ENCODE measurements at regions not wholly inside any gene's neighbourhood (a gene's known extent, or its start where the extent isn't known, plus 50 kb on each side); places are given as distances from the start of the nearest gene placed in this dataset.

DNA sequence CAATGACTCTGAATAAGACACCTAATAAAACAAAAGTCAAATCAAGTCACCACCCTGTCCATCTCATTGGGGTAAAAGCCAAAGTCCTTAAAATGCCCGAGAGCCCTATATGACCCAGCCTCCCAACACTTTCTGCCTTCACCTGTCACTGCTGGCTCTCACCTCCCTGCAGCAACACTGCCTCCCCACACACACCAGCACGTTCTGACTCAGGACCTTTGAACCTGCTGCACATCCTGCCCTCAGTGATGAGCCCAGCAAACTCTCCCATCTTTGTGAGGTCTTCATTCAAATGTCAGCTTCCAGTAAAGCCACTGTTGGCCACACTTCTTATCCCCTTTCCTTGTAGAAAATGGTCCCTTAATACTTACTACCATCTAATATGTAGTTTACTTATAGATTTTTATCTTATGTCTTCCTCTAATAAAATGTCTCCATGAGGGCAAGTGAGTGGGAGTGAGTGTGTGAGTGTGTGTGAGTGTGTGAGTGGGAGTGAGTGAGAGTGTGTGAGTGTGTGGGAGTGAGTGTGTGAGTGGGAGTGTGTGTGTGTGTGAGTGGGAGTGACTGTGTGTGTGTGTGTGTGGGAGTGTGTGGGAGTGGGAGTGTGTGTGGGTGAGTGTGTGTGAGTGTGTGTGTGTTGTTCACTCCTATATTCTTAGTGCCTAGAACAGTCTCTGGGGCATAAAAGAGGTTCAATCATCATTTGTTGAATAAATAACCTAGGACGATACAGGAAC, 504.7 kb downstream of the EIPR1 start:
- TF ChIP-seq, protein P1, sequence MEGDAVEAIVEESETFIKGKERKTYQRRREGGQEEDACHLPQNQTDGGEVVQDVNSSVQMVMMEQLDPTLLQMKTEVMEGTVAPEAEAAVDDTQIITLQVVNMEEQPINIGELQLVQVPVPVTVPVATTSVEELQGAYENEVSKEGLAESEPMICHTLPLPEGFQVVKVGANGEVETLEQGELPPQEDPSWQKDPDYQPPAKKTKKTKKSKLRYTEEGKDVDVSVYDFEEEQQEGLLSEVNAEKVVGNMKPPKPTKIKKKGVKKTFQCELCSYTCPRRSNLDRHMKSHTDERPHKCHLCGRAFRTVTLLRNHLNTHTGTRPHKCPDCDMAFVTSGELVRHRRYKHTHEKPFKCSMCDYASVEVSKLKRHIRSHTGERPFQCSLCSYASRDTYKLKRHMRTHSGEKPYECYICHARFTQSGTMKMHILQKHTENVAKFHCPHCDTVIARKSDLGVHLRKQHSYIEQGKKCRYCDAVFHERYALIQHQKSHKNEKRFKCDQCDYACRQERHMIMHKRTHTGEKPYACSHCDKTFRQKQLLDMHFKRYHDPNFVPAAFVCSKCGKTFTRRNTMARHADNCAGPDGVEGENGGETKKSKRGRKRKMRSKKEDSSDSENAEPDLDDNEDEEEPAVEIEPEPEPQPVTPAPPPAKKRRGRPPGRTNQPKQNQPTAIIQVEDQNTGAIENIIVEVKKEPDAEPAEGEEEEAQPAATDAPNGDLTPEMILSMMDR (IDR thresholded peaks at IDR 0.05; ENCODE audit: low read depth, low read length, missing control alignments): no peak
- H3K4me3 ChIP-seq (ENCODE audit: low read depth, low read length): no peak overlapping the region
- no peak for DNase-seq (ENCODE audit: low read depth)
- in situ Hi-C loops (cut with HindIII; ENCODE audit: low sequenced_read_pairs): no loop called here

DNA sequence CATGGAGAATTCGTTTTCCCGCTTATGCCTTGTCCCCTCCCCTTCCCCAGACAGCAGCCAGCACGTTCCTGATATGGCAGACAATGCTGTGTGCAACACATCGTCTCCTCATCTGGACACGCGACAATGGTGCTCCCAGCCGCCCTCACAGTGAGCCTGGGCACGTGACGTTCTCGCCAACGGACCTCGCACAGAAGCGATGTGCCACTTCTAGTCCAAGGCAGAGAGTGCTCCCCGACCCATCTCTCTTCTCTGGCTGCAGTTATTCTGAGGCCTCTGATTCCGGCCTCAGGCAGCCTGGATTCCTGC, 505.4 kb downstream of the EIPR1 start:
- DNase-seq (ENCODE audit: low read depth): no peak
- TF ChIP-seq, protein P1 (IDR thresholded peaks at IDR 0.05; ENCODE audit: low read depth, low read length, missing control alignments): no peak
- in situ Hi-C loops (cut with HindIII; ENCODE audit: low sequenced_read_pairs): no loop called here
- no peak overlapping the region for H3K4me3 ChIP-seq (ENCODE audit: low read depth, low read length)

DNA sequence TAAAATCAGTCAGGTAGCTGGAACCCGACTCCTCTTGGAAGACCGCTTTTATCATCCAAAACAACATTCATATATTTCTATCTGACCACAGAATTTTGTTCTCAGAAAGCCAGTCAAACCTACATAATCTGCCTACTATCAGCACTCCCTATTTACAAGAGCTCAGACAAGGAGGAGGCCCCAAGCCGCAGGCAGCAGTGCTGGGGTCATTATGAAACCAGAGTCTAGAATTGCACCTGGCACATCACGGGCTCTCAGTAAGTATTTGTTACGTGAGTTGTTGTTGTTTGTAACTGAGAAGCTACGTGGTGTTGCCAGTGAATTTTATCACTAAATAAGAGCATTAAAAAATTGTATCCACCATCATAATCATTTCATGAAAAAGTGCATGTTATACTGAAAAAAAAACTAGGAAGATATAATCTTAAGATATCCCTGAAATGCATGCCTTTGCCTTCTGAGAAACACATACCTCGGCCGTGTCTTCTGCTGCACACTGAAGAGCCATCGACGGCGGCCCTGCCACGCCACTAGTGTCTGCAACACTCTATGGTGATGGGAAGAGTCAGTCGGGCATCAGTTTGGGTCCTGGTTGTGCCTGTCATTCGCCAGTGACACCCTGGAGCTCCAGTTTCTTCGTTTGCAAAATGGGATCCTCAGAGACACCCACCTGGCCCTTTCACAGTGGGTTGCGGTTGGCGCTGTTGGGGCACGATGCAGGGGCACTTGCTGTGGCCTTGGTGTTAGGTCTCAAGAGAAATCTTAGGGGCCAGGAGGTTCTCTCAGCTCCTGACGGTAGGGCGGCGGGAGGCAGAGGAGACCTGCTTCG, 505.9 kb downstream of the EIPR1 start:
- DNase-seq (ENCODE audit: low read depth): no peak
- no peak overlapping the region for H3K4me3 ChIP-seq (ENCODE audit: low read depth, low read length)
- TF ChIP-seq, protein P1 (IDR thresholded peaks at IDR 0.05; ENCODE audit: low read depth, low read length, missing control alignments): no peak
- in situ Hi-C loops (cut with HindIII; ENCODE audit: low sequenced_read_pairs): no loop called here

DNA sequence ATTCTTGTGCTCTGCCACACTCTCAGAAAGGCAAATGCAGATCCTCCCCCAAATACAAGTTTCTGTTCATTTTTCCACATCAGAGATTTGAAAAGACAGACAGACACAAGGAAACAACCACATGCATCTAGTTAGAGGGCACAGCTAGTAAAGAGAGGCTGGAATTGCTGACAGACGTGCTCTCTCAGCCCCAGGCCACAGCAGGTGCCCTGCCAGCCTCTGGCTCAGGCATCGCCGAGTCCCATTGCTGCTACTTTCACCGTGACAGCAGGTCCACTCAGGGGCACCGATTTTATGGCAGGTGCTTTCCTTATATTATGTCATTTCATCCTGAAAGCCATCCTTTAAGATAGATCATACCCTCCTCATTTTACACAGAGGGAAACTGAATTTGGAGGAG, 507.5 kb downstream of the EIPR1 start:
- in situ Hi-C loops (cut with HindIII; ENCODE audit: low sequenced_read_pairs): no loop called here

DNA sequence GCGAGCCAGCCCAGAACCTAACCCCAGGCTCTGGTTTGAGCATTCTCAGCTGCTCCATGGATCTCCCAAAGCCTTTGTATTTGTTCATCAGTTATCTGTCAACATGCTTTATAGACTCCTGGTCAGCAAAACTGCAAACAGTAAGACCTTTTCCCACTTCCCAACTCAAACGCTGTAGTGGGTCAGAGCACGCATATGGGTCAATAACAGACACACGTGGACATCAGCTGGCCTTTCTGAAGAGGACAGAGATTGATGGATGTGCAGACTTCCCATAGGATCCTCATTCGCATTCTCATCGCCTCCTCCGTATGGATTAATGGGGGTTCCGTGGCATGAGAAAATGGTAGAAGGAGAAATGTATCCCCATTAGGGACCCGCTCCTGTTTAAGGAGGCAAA, 508.1 kb downstream of the EIPR1 start:
- H3K4me3 ChIP-seq (ENCODE audit: low read depth, low read length): no peak overlapping the region
- TF ChIP-seq, protein P1 (IDR thresholded peaks at IDR 0.05; ENCODE audit: low read depth, low read length, missing control alignments): no peak
- DNase-seq (ENCODE audit: low read depth): no peak
- in situ Hi-C loops (cut with HindIII; ENCODE audit: low sequenced_read_pairs): no loop called here

More for the DNA sequence above, 507.5 kb downstream of the EIPR1 start:
- TF ChIP-seq, protein P1 (IDR thresholded peaks at IDR 0.05; ENCODE audit: low read depth, low read length, missing control alignments): no peak
- DNase-seq (ENCODE audit: low read depth): no peak
- H3K4me3 ChIP-seq (ENCODE audit: low read depth, low read length): no peak overlapping the region

DNA sequence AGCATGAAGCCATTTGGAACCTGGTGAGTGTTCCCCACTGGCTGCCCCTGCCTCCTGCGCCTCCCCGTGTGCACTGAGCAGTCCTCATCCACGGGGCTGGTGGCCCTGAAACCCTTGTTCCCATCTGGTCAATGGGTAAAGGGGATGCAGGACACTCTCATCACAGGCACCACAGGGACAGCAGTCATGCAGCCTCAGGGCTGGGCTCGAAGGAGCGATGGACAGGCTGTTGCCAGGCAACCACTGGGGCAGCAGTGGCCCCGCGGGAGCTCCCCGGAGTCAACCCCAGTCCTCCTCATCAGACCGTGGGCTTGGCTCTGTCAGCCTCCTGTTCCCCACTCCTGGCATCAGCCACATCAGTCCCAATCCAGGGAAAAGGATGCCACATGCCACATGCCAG, 509.5 kb downstream of the EIPR1 start:
- no peak overlapping the region for H3K4me3 ChIP-seq (ENCODE audit: low read depth, low read length)
- TF ChIP-seq, protein P1 (IDR thresholded peaks at IDR 0.05; ENCODE audit: low read depth, low read length, missing control alignments): no peak
- in situ Hi-C loops (cut with HindIII; ENCODE audit: low sequenced_read_pairs): no loop called here
- no peak for DNase-seq (ENCODE audit: low read depth)

Data from astrocyte of the cerebellum (primary cell).